ENCODE measurements at regions not wholly inside any gene's neighbourhood (a gene's known extent, or its start where the extent isn't known, plus 50 kb on each side); places are given as distances from the start of the nearest gene placed in this dataset.

GRCh38 chr1:71232166-71232763, 151.4 kb upstream of the ZRANB2 start:
- Histone ChIP-seq H2AFZ (ENCODE audit: low read length) (no peak overlapping the region), H3K4me3 (ENCODE audit: insufficient read depth, low read length) (no peak overlapping the region), H3K4me2 (ENCODE audit: insufficient read depth, low read length) (no peak overlapping the region), H3K27me3 (ENCODE audit: insufficient read depth, low read length) (no peaks in the 10 kb centered on the region), H4K20me1 (ENCODE audit: insufficient read depth, low read length) (no peaks in the 10 kb centered on the region), H3K4me1 (ENCODE audit: insufficient read depth, low read length) (no peaks in the 10 kb centered on the region), H3K27ac (ENCODE audit: low read depth, low read length) (no peak overlapping the region), H3K9me3 (ENCODE audit: low read depth, low read length) (no peaks in the 10 kb centered on the region), H3K79me2 (ENCODE audit: insufficient read depth, low read length) (no peaks in the 10 kb centered on the region), H3K36me3 (ENCODE audit: insufficient read depth, low read length) (no peaks in the 10 kb centered on the region)
- TF ChIP-seq CTCF (IDR thresholded peaks at IDR 0.05; ENCODE audit: extremely low read depth, low read depth, low read length) = no peak
- DNase-seq (ENCODE audit: insufficient read length, low spot score, missing footprints) = no peak

- H3K4me2 ChIP-seq (ENCODE audit: insufficient read depth, low read length) = no peak overlapping the region
- no peak overlapping the region for H3K4me3 ChIP-seq (ENCODE audit: insufficient read depth, low read length)
- no peaks in the 10 kb centered on the region for H3K4me1 ChIP-seq (ENCODE audit: insufficient read depth, low read length)
- no peak for TF ChIP-seq CTCF (IDR thresholded peaks at IDR 0.05; ENCODE audit: extremely low read depth, low read depth, low read length)
- no peak overlapping the region for H2AFZ ChIP-seq (ENCODE audit: low read length)
- H3K79me2 ChIP-seq (ENCODE audit: insufficient read depth, low read length) = no peaks in the 10 kb centered on the region
- DNase-seq (ENCODE audit: insufficient read length, low spot score, missing footprints) = no peak
- H3K9me3 ChIP-seq (ENCODE audit: low read depth, low read length) = no peaks in the 10 kb centered on the region
- H3K27ac ChIP-seq (ENCODE audit: low read depth, low read length) = no peak overlapping the region
- H3K27me3 ChIP-seq (ENCODE audit: insufficient read depth, low read length) = no peaks in the 10 kb centered on the region
- no peaks in the 10 kb centered on the region for H3K36me3 ChIP-seq (ENCODE audit: insufficient read depth, low read length)
- no peaks in the 10 kb centered on the region for H4K20me1 ChIP-seq (ENCODE audit: insufficient read depth, low read length)
These were observed 150.9 kb upstream of the ZRANB2 start for GRCh38 chr1:71231751-71232150.

GRCh38 chr1:71228742-71229365, 148.0 kb upstream of the ZRANB2 start:
- H2AFZ ChIP-seq (ENCODE audit: low read length) = no peak overlapping the region
- H3K27ac ChIP-seq (ENCODE audit: low read depth, low read length) = no peak overlapping the region
- no peak overlapping the region for H3K4me2 ChIP-seq (ENCODE audit: insufficient read depth, low read length)
- no peaks in the 10 kb centered on the region for H3K27me3 ChIP-seq (ENCODE audit: insufficient read depth, low read length)
- no peaks in the 10 kb centered on the region for H3K9me3 ChIP-seq (ENCODE audit: low read depth, low read length)
- no peaks in the 10 kb centered on the region for H3K36me3 ChIP-seq (ENCODE audit: insufficient read depth, low read length)
- no peaks in the 10 kb centered on the region for H4K20me1 ChIP-seq (ENCODE audit: insufficient read depth, low read length)
- H3K4me1 ChIP-seq (ENCODE audit: insufficient read depth, low read length) = no peaks in the 10 kb centered on the region
- no peak for DNase-seq (ENCODE audit: insufficient read length, low spot score, missing footprints)
- H3K4me3 ChIP-seq (ENCODE audit: insufficient read depth, low read length) = no peak overlapping the region
- TF ChIP-seq CTCF (IDR thresholded peaks at IDR 0.05; ENCODE audit: extremely low read depth, low read depth, low read length) = no peak
- H3K79me2 ChIP-seq (ENCODE audit: insufficient read depth, low read length) = no peaks in the 10 kb centered on the region

- Histone ChIP-seq H3K4me1 (ENCODE audit: insufficient read depth, low read length) (no peaks in the 10 kb centered on the region), H4K20me1 (ENCODE audit: insufficient read depth, low read length) (no peaks in the 10 kb centered on the region), H3K4me2 (ENCODE audit: insufficient read depth, low read length) (no peak overlapping the region), H3K79me2 (ENCODE audit: insufficient read depth, low read length) (no peaks in the 10 kb centered on the region), H3K9me3 (ENCODE audit: low read depth, low read length) (no peaks in the 10 kb centered on the region), H3K36me3 (ENCODE audit: insufficient read depth, low read length) (no peaks in the 10 kb centered on the region), H2AFZ (ENCODE audit: low read length) (no peak overlapping the region), H3K27ac (ENCODE audit: low read depth, low read length) (no peak overlapping the region), H3K27me3 (ENCODE audit: insufficient read depth, low read length) (no peaks in the 10 kb centered on the region), H3K4me3 (ENCODE audit: insufficient read depth, low read length) (no peak overlapping the region)
- DNase-seq (ENCODE audit: insufficient read length, low spot score, missing footprints) = no peak
- no peak for TF ChIP-seq CTCF (IDR thresholded peaks at IDR 0.05; ENCODE audit: extremely low read depth, low read depth, low read length)
These were observed 147.4 kb upstream of the ZRANB2 start for GRCh38 chr1:71228241-71228640.
